ENCODE measurements at regions not wholly inside any gene's neighbourhood (a gene's known extent, or its start where the extent isn't known, plus 50 kb on each side); places are given as distances from the start of the nearest gene placed in this dataset.

- Histone ChIP-seq H3K79me2 (ENCODE audit: control insufficient read depth, insufficient read depth, low read length) (no peaks in the 10 kb centered on the region), H3K9ac (ENCODE audit: insufficient read depth in 1 of 2, low read depth in 2 of 2, low read length in 2 of 2) (no peak overlapping the region), H3K27me3 (ENCODE audit: control insufficient read depth in 2 of 2, insufficient read depth in 2 of 2, low read length in 2 of 2) (no peaks in the 10 kb centered on the region), H3K36me3 (ENCODE audit: control insufficient read depth, insufficient read depth, low read length) (no peaks in the 10 kb centered on the region), H3K4me1 (replicated peaks in 1 of 2; ENCODE audit: control insufficient read depth in 2 of 2, insufficient read depth in 2 of 2, low read length in 2 of 2) (no peaks in the 10 kb centered on the region), H3K4me2 (ENCODE audit: insufficient read depth, low read length) (no peak overlapping the region), H3K27ac (ENCODE audit: extremely low read depth, low read depth, low read length) (no peak overlapping the region), H3K9me3 (replicated peaks; ENCODE audit: control insufficient read depth, insufficient read depth, low read depth, low read length) (no peaks in the 10 kb centered on the region), H2AFZ (ENCODE audit: low read depth, low read length) (no peak overlapping the region), H3K9me1 (ENCODE audit: control insufficient read depth, insufficient read depth, low read length) (no peaks in the 10 kb centered on the region), H3K4me3 (no peak overlapping the region), H4K20me1 (replicated peaks; ENCODE audit: control insufficient read depth, insufficient read depth, low read length) (no peaks in the 10 kb centered on the region)
- no TSS peak for BruUV-seq (replicated peaks)
- intact Hi-C loops (cut with micrococcal nuclease), result no loop called here
- no peak for DNase-seq (ENCODE audit: extremely low read depth in 1 of 4, low spot score in 3 of 4)
- ChIA-PET CTCF (ENCODE audit: low intra/inter-chr PET ratio) (no interaction called here), POLR2A (no interaction called here)
- FAIRE-seq, result no peak
- in situ Hi-C loops (cut with MboI), result no loop called here
- 1% methylated on average over 8 of the region's 8 CpGs for WGBS (ENCODE audit: insufficient coverage, low coverage, missing lambda C conversion rate)
- no peak for ATAC-seq
- TF ChIP-seq ZFP36 (IDR thresholded peaks at IDR 0.05; ENCODE audit: low read depth, low read length, partially characterized antibody) (no peak), PURB (CRISPR knock-in tag; IDR thresholded peaks at IDR 0.05; ENCODE audit: low read depth) (no peak), ZNF444 (CRISPR knock-in tag; IDR thresholded peaks at IDR 0.05) (no peak), KAT8 (IDR thresholded peaks at IDR 0.05; ENCODE audit: low read depth) (no peak), WHSC1 (IDR thresholded peaks at IDR 0.05; ENCODE audit: low read length) (no peak), NFIC (IDR thresholded peaks at IDR 0.05) (no peak), TEAD2 (tag; IDR thresholded peaks at IDR 0.05) (no peak), NFE2L1 (tag; IDR thresholded peaks at IDR 0.05; ENCODE audit: borderline replicate concordance, low read depth) (no peak), MYBL2 (IDR thresholded peaks at IDR 0.05; ENCODE audit: low read depth) (no peak), MYBL2 (CRISPR knock-in tag; IDR thresholded peaks at IDR 0.05; ENCODE audit: borderline replicate concordance) (no peak), STAT6 (CRISPR knock-in tag; IDR thresholded peaks at IDR 0.05) (no peak), ZNF57 (CRISPR knock-in tag; IDR thresholded peaks at IDR 0.05) (no peak), CREBBP (IDR thresholded peaks at IDR 0.05; ENCODE audit: low read depth, low read length) (no peak), HINFP (tag; conservative IDR thresholded peaks at IDR 0.05; ENCODE audit: low read depth) (no peak), PHF21A (IDR thresholded peaks at IDR 0.05; ENCODE audit: borderline replicate concordance, low read depth) (no peak), CHAMP1 (IDR thresholded peaks at IDR 0.05) (no peak), HOXB6 (CRISPR knock-in tag; IDR thresholded peaks at IDR 0.05; ENCODE audit: borderline replicate concordance) (no peak)
Measured at GRCh38 chr3:6807967-6808588, 52.8 kb upstream of the GRM7 start.
